ENCODE measurements at regions not wholly inside any gene's neighbourhood (a gene's known extent, or its start where the extent isn't known, plus 50 kb on each side); places are given as distances from the start of the nearest gene placed in this dataset.

GRCh38 chrY:15345471-15346155, 821.3 kb downstream of the NLGN4Y start:
- H3K27ac Mint-ChIP-seq (ENCODE audit: unreplicated experiment), result no peak overlapping the region
- no peak for TF ChIP-seq CTCF (IDR thresholded peaks at IDR 0.05; ENCODE audit: partially characterized antibody, unreplicated experiment)

GRCh38 chrY:15349351-15349750, 825.0 kb downstream of the NLGN4Y start:
- Mint-ChIP-seq H3K9me3 (ENCODE audit: unreplicated experiment) (no peaks in the 10 kb centered on the region), H3K27me3 (ENCODE audit: unreplicated experiment) (no peaks in the 10 kb centered on the region), H3K27ac (ENCODE audit: unreplicated experiment) (no peak overlapping the region), H3K36me3 (ENCODE audit: unreplicated experiment) (no peaks in the 10 kb centered on the region), H3K4me3 (ENCODE audit: unreplicated experiment) (no peak overlapping the region), H3K4me1 (ENCODE audit: low read depth, unreplicated experiment) (no peaks in the 10 kb centered on the region)
- DNase-seq, result no peak
- no peak for TF ChIP-seq CTCF (IDR thresholded peaks at IDR 0.05; ENCODE audit: partially characterized antibody, unreplicated experiment)

More at GRCh38 chrY:15345471-15346155, 821.3 kb downstream of the NLGN4Y start:
- Mint-ChIP-seq H3K27me3 (ENCODE audit: unreplicated experiment) (no peaks in the 10 kb centered on the region), H3K4me1 (ENCODE audit: low read depth, unreplicated experiment) (peaks cover 2% of the 10 kb centered on the region), H3K4me3 (ENCODE audit: unreplicated experiment) (no peak overlapping the region), H3K36me3 (ENCODE audit: unreplicated experiment) (no peaks in the 10 kb centered on the region), H3K9me3 (ENCODE audit: unreplicated experiment) (no peaks in the 10 kb centered on the region)
- DNase-seq, result no peak

GRCh38 chrY:15355321-15355720, 831.0 kb downstream of the NLGN4Y start:
- Mint-ChIP-seq H3K27me3 (ENCODE audit: unreplicated experiment) (no peaks in the 10 kb centered on the region), H3K9me3 (ENCODE audit: unreplicated experiment) (no peaks in the 10 kb centered on the region), H3K27ac (ENCODE audit: unreplicated experiment) (no peak overlapping the region), H3K36me3 (ENCODE audit: unreplicated experiment) (no peaks in the 10 kb centered on the region), H3K4me3 (ENCODE audit: unreplicated experiment) (no peak overlapping the region), H3K4me1 (ENCODE audit: low read depth, unreplicated experiment) (no peaks in the 10 kb centered on the region)
- TF ChIP-seq CTCF (IDR thresholded peaks at IDR 0.05; ENCODE audit: partially characterized antibody, unreplicated experiment), result no peak
- DNase-seq, result no peak

- peaks cover 2% of the 10 kb centered on the region for H3K4me1 Mint-ChIP-seq (ENCODE audit: low read depth, unreplicated experiment)
- H3K36me3 Mint-ChIP-seq (ENCODE audit: unreplicated experiment), result no peaks in the 10 kb centered on the region
- no peak overlapping the region for H3K27ac Mint-ChIP-seq (ENCODE audit: unreplicated experiment)
- H3K27me3 Mint-ChIP-seq (ENCODE audit: unreplicated experiment), result no peaks in the 10 kb centered on the region
- no peak overlapping the region for H3K4me3 Mint-ChIP-seq (ENCODE audit: unreplicated experiment)
- DNase-seq, result no peak
- no peak for TF ChIP-seq CTCF (IDR thresholded peaks at IDR 0.05; ENCODE audit: partially characterized antibody, unreplicated experiment)
- no peaks in the 10 kb centered on the region for H3K9me3 Mint-ChIP-seq (ENCODE audit: unreplicated experiment)
Observed at GRCh38 chrY:15360471-15360870, 836.1 kb downstream of the NLGN4Y start.

- no peak overlapping the region for H3K27ac Mint-ChIP-seq (ENCODE audit: unreplicated experiment)
- peaks cover 12% of the 10 kb centered on the region for H3K4me1 Mint-ChIP-seq (ENCODE audit: low read depth, unreplicated experiment)
- no peak overlapping the region for H3K4me3 Mint-ChIP-seq (ENCODE audit: unreplicated experiment)
- H3K9me3 Mint-ChIP-seq (ENCODE audit: unreplicated experiment), result no peaks in the 10 kb centered on the region
- no peaks in the 10 kb centered on the region for H3K27me3 Mint-ChIP-seq (ENCODE audit: unreplicated experiment)
- DNase-seq, result no peak
- no peaks in the 10 kb centered on the region for H3K36me3 Mint-ChIP-seq (ENCODE audit: unreplicated experiment)
- TF ChIP-seq CTCF (IDR thresholded peaks at IDR 0.05; ENCODE audit: partially characterized antibody, unreplicated experiment), result no peak
Observed at GRCh38 chrY:15364996-15365395, 840.7 kb downstream of the NLGN4Y start.

All from glutamatergic neuron (in vitro differentiated cells).